ENCODE measurements at regions not wholly inside any gene's neighbourhood (a gene's known extent, or its start where the extent isn't known, plus 50 kb on each side); places are given as distances from the start of the nearest gene placed in this dataset.

DNA sequence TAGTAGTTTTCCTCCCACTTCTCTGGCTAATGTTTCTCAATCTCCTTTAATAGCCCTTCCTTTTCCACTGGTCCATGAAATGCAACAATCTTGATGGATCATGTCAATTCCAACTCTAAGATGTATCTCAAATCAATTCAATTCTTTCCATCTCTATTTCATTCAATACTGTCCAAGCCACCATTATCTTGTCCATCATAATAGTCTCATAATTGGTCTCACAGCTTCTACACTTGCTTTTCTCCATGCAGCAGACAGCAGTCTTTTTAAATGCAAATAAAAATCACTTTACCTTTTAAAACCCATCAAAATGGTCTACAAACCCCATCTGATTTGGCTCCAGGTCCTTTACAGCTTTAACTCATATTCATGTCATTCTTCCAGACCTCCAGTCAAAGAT is 226.6 kb downstream of the EPHA4 start (continued):
- TF ChIP-seq, protein P1, sequence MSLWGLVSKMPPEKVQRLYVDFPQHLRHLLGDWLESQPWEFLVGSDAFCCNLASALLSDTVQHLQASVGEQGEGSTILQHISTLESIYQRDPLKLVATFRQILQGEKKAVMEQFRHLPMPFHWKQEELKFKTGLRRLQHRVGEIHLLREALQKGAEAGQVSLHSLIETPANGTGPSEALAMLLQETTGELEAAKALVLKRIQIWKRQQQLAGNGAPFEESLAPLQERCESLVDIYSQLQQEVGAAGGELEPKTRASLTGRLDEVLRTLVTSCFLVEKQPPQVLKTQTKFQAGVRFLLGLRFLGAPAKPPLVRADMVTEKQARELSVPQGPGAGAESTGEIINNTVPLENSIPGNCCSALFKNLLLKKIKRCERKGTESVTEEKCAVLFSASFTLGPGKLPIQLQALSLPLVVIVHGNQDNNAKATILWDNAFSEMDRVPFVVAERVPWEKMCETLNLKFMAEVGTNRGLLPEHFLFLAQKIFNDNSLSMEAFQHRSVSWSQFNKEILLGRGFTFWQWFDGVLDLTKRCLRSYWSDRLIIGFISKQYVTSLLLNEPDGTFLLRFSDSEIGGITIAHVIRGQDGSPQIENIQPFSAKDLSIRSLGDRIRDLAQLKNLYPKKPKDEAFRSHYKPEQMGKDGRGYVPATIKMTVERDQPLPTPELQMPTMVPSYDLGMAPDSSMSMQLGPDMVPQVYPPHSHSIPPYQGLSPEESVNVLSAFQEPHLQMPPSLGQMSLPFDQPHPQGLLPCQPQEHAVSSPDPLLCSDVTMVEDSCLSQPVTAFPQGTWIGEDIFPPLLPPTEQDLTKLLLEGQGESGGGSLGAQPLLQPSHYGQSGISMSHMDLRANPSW (CRISPR knock-in tag; IDR thresholded peaks at IDR 0.05; ENCODE audit: borderline replicate concordance) = no peak
- TF ChIP-seq ZNF331 (CRISPR knock-in tag; IDR thresholded peaks at IDR 0.05) = no peak

DNA sequence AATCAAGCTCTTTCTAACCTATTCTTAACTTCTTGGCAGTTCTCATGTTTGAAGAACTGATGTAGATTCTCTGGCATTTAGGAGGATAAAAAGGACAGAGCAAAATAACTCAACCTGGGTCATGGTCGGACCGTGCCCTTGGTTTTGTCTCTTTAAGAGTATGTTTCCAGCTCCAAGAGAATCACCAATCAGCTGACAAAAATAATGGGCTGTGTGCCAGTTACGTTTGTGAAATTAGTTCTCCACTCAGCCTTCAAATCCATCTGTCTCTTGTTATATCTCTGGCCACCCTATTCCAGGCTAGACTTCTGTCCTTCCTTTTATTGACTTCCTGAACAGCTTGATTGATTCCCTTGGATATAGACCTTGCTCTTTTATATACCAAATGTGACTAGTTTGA is 225.7 kb downstream of the EPHA4 start:
- in situ Hi-C loops (cut with HindIII; ENCODE audit: extremely low pct_ligation_motif_present, low pct_unique_long_range_greater_than_20kb) (no loop called here), intact Hi-C loops (cut with micrococcal nuclease; ENCODE audit: unreplicated experiment) (no loop called here)
- H4K20me1 ChIP-seq (ENCODE audit: insufficient read depth, low read length) = no peaks in the 10 kb centered on the region
- H3K4me3 ChIP-seq (replicated peaks in 1 of 3; ENCODE audit: insufficient read depth in 1 of 3, low read depth in 2 of 3, low read length in 3 of 3) = no peak overlapping the region
- H3K79me2 ChIP-seq (ENCODE audit: insufficient read depth, low read length) = no peaks in the 10 kb centered on the region
- TF ChIP-seq FOXA3 (CRISPR knock-in tag; IDR thresholded peaks at IDR 0.05) (no peak), NFRKB (IDR thresholded peaks at IDR 0.05) (no peak)
- TF ChIP-seq, protein P2, sequence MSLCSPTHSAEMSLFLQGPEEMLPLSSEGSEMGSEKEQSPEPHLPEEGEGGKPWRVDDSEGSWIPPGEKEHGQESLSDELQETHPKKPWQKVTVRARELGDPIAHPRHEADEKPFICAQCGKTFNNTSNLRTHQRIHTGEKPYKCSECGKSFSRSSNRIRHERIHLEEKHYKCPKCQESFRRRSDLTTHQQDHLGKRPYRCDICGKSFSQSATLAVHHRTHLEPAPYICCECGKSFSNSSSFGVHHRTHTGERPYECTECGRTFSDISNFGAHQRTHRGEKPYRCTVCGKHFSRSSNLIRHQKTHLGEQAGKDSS (CRISPR knock-in tag; IDR thresholded peaks at IDR 0.05; ENCODE audit: borderline replicate concordance, low read depth) = no peak
- TF ChIP-seq, protein P3, sequence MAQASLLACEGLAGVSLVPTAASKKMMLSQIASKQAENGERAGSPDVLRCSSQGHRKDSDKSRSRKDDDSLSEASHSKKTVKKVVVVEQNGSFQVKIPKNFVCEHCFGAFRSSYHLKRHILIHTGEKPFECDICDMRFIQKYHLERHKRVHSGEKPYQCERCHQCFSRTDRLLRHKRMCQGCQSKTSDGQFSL (CRISPR knock-in tag; IDR thresholded peaks at IDR 0.05) = no peak
- no peak overlapping the region for H2AFZ ChIP-seq (ENCODE audit: low read length)
- H3K9ac ChIP-seq (ENCODE audit: insufficient read depth, low read depth, low read length) = no peak overlapping the region
- DNase-seq (ENCODE audit: low spot score) = no peak
- no TSS peak for BruUV-seq (replicated peaks)
- H3K4me1 ChIP-seq (ENCODE audit: insufficient read depth, low read length) = no peaks in the 10 kb centered on the region
- H3K36me3 ChIP-seq (replicated peaks in 1 of 2; ENCODE audit: control insufficient read depth in 1 of 2, insufficient read depth in 2 of 2, low read length in 2 of 2) = no peaks in the 10 kb centered on the region
- ChIA-PET POLR2A (no interaction called here), CTCF (ENCODE audit: low intra/inter-chr PET ratio, low total read pairs) (no interaction called here)
- no peak for FAIRE-seq
- no peaks in the 10 kb centered on the region for H3K9me3 ChIP-seq (ENCODE audit: low read length)
- WGBS (ENCODE audit: low lambda C conversion rate) = 1% methylated on average over 3 of the region's 3 CpGs
- no peak overlapping the region for H3K4me2 ChIP-seq (ENCODE audit: low read depth, low read length)
- H3K27me3 ChIP-seq (ENCODE audit: control insufficient read depth in 1 of 2, insufficient read depth in 2 of 2, low read length in 2 of 2) = no peaks in the 10 kb centered on the region
- no peak overlapping the region for H3K27ac ChIP-seq (ENCODE audit: extremely low read length, insufficient read depth, low read length)
- ATAC-seq = no peak
